Activated CD8-positive, alpha-beta memory T cell treated with anti-CD3 and anti-CD28 coated beads, Interleukin-2, amount 50 U/mL, for 48 hours (primary cell): ENCODE measurements at regions not wholly inside any gene's neighbourhood (a gene's known extent, or its start where the extent isn't known, plus 50 kb on each side); places are given as distances from the start of the nearest gene placed in this dataset.

Source experiments
- DNase-seq: peaks from one replicate; pipeline ENCODE4 v3.0.0-alpha.2; 2020

DNA sequence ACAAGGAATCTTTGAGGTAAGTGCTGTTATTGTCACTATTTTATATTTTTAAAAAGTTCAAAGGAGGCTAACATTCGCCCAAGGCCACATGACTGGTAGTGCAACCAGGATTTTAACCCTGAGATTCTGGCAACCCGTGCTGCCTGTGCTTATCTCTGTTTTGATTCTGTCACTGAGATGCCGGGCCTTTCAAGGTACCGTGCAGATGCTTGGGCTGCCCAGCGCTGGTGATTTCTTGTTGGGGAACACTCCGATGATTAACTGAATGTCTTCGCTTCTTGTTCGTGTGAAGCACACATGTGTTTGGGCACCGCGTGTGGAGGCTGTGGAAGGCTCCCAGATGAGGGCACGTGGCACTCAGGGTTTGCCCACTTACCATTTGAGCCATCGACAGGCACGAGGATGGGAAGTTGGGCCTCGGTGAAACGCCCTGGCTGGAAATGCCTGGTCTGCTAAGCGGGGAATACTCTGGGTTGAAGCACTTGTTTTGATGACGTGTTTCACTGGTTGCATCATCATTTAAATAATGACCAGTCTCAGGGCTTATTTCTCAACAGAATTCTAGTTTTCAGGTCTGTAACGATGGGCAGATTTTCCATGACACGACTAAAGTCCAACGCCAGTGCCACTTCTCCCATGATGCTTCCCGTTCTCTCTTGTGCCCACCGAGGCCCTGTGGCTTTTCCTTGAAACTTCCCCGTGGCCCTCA, 392.7 kb downstream of the FGF9 start:
- no peak for DNase-seq

- DNase-seq = no peak
Observed at GRCh38 chr13:22064854-22065620, 394.2 kb downstream of the FGF9 start.

GRCh38 chr13:22073718-22074117, 402.8 kb downstream of the FGF9 start:
- DNase-seq = no peak

DNA sequence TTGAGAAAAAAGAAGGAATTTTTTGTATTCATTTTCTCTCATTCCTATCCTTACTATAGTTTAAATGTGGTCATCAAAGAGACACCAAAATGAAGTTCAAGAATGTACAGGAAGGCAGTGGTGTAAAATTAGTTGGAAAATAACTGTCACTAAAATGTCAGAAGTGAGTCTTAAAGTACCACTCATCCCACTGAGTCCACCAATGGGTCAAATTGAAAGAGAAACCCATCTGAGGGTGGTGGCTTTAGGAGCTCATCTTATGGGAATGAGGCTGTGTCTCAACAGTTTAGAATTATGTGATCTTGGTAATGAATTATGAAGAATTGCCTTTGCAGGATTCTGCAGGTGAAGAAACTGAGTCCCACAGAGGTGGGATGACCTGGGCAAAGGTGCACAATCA, 403.5 kb downstream of the FGF9 start:
- DNase-seq = no peak

DNA sequence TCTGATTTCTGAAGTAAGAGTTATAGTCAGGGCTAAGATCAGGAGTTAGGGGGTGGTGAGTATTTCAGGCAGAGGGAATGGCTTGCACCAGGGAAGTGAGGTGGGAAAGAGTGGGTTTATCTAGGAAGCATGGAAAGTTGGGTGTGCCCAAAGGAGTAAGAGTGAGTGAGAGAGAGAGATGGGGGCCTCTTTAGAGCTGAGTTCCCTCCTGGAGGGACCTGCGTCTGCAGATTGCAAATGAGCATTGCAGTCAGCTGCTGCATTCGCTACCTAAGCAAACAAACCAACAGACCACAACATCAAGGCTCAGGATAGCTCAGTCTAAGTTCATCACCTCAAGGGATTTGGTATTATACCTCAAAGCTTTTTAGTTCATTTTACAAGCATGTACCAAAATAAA, 405.8 kb downstream of the FGF9 start:
- DNase-seq = no peak

DNA sequence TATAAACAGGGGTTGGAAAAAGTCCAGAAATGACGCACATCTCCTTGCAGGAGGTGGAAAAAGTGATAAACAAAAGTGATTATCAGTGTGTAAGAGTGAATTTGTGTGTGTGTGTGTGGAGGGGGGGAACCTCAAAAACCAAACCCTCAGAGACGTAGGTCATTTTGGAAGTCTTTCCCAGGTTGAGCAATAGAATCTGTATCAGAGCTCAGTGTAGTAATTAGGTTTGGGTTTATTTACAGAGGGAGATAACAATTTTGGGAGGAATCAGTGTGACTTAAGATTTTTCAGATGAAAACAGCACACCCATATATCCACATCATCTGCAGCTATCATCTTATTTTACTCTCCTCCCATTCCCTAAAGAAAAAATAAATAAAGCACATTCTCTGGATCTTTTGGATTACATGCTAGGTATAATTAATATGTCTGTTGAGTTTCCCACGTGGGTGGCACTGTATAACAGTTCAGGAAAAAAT, 406.4 kb downstream of the FGF9 start:
- no peak for DNase-seq

DNA sequence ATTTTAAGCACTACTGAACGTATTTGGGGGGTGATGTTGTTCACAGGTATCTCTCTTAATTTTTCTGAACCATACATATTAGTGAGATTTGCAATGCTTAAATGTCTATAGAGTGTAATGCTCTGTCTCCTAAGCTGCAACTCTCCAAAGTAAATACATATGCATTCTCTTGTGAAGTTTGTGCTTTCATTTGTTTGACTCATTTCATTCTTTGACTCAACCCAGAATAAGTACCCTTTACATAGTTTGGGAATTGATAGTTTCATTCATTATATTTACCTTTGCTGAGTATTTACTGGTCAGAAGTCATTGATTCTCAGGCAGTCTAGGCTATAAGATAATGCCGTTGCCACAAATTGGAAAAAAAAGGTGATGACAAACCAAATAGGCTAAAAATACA, 406.9 kb downstream of the FGF9 start:
- no peak for DNase-seq

GRCh38 chr13:22079961-22080360, 409.1 kb downstream of the FGF9 start:
- no peak for DNase-seq

- no peak for DNase-seq
Observed at GRCh38 chr13:22080832-22081231, 410.0 kb downstream of the FGF9 start.

GRCh38 chr13:22081430-22081829, 410.6 kb downstream of the FGF9 start:
- DNase-seq = no peak

GRCh38 chr13:22082030-22082429, 411.2 kb downstream of the FGF9 start:
- no peak for DNase-seq

- DNase-seq = no peak
Observed at GRCh38 chr13:22082437-22083100, 411.7 kb downstream of the FGF9 start.

DNA sequence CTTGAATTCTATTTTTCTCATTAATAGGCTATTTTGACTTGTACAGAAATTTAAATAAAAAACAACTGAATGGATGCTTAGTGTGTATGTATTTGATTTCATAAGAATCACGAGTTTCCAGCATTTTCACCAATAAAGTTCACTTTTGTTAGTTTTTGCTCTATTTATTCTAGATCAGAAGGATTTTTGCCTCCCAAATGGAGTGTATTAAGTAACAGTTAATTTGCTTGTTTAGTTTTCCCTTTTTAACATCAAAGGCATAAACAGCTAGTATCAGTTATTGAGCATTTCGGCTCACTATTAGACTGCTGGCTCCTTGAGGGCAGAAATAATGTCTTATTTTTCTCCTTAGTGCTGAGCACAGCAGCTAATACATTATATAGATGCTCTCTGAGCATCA, 414.1 kb downstream of the FGF9 start:
- no peak for DNase-seq

DNA sequence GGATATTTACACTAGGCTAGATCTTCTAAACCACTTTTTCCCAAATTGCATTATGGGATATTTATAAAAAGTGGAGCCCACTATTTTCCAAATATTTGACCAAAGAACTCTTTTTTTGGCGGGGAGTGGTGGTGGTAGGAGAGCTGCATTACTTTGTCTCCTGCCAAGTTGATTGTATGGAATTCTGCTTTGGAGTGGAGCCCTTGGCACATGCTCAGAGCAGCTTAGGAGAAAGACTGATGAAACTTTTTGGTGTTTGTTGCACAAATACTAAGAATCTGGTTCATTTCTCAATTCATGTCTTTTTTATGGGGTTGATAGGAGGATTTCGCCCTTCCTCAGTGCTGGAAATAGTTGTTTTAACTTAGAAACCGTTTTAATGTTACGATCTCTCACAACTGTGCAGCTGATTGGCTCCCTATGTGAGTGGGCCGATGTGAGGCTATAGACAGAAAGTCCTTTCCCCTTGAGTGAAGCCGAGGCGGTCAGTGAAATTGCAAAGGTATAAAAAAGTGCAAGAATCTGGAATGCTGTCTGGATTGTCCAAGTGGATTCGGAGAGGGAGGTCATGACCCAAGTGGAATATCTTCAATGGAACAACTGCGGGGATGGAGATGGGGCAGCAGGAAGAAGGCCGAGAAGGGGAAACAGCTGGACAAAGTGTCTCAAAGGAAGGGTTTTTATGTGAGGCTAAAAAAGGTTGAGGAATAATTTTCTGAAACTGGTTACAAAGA, 415.9 kb downstream of the FGF9 start:
- no peak for DNase-seq

- DNase-seq = no peak
Observed at GRCh38 chr13:22090106-22090505, 419.2 kb downstream of the FGF9 start.

DNA sequence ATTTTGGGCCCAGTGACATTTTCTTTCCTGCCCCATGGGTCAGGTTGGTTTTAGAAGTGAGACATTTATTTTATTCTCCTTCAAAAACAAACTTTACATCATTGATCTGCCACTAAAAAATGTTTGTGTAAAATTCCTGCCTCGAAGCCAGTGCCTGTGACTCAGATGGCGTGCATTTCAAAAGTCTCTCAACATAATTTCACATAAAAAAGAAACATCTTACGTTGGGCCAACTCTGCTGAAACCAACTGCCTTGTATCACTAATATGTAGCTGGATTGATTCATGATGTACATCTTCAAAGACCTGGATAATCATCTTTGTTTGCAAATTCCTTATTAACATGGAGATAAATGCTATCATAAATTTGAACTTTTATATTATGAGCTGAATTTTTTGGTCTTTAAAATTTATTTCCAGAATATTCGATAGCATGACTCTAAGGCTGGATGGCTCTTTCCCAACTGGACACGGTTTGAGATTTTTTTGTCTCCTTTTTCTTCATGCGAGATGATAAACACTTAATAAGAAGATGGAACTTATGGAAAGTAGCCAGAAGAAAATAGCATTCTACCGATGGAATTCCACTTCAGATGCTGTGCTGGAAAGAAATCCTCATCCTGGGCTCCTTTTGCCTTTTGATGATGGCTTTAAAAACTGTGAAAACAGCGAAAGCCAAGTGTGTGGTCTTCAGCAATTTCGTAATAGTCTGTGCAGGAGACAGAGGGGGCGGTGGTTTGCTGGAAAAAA, 420.5 kb downstream of the FGF9 start:
- DNase-seq = no peak

GRCh38 chr13:22091971-22092300, 421.1 kb downstream of the FGF9 start:
- no peak for DNase-seq

DNA sequence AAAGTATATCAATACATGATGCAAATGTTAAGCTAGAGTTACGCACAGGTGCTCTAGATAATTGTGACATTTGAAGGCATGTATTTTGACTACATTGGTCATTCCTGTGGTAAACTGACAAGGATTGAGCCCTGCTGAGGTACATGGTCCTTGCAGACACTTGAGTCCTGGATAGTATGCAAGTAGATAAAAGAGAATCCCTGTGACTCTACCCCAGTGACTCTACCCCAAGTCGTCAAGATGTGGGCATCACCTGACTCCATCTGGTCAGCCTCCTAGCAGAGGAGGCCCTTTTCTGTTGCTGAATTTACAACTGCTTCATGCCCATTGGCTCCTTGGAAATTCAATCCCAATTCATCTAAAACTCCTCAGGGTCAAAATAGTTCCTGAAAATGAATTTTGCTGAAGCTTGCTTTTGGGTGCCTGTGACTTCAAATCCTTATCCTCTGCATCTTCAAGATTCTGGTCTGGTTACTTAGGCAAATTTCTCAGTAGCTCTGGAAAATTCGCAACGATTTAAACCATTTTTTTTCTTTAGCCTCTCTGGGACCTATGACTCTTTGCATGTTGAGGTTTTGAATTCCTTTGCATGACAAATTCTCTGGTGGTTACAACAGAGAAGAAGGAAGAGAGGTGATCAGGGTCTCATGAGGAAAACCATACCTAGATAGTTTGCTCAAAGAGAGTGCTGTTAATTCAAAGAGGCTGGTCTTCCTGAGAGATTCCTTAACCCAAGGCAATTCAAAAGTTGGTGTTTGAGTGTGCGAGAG, 422.1 kb downstream of the FGF9 start:
- DNase-seq = no peak

GRCh38 chr13:22095794-22096193, 424.9 kb downstream of the FGF9 start:
- no peak for DNase-seq

DNA sequence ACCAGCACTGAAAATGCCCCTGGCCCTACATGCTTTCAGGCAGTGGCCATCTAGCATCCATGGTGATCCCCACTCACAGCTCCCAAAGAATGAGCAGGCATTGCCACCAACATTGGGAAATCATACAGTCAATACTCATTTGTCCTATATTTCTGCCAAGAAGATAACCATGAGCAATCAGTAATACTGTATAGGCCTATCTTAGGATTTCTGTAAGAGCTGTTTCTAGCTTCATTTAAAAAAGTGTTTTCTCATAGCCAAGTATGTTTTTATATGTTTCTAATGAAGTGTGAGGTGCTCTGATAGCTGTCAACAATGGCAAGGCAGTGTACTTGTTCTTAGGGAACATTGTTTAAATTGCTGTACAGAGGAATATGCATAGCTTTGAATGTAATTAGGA, 428.7 kb downstream of the FGF9 start:
- DNase-seq = no peak

GRCh38 chr13:22102271-22102670, 431.4 kb downstream of the FGF9 start:
- no peak for DNase-seq
